Right cardiac atrium (tissue), 5 donors: ENCODE measurements at regions not wholly inside any gene's neighbourhood (a gene's known extent, or its start where the extent isn't known, plus 50 kb on each side); places are given as distances from the start of the nearest gene placed in this dataset.
"Not testable (repeated sequence)": the region's sequence is repeated elsewhere in the genome, so short reads cannot be mapped to it uniquely, and the experiment has no call there.

ENCODE experiments used
- ATAC-seq, 2 donors: fragments of 200-7000 bp; cut with Tn5 transposase; one replicate each; pipeline versions ENCODE4 v1.8.0 to v1.9.1; 2020; ENCODE audit warnings: moderate library complexity in 2 of 2, mild to moderate bottlenecking in 1 of 2
- DNase-seq, 3 donors: peaks; one replicate each; pipeline ENCODE4 v3.0.0-alpha.2; 2020
- H3K27ac ChIP-seq: one replicate; pipeline ENCODE4 v1.5.1; 2013; ENCODE audit warnings: mild to moderate bottlenecking, low read length, control low read depth, moderate library complexity
- H3K27me3 ChIP-seq: one replicate; pipeline ENCODE4 v1.6.1; 2013; ENCODE audit not compliant: control insufficient read depth, insufficient read depth
- H3K4me1 ChIP-seq: one replicate; pipeline ENCODE4 v1.6.1; 2013; ENCODE audit warnings: low read length; ENCODE audit not compliant: control insufficient read depth, insufficient read depth
- H3K4me3 ChIP-seq: one replicate; pipeline ENCODE4 v1.5.1; 2013; ENCODE audit warnings: low read length, control low read depth
- H3K9me3 ChIP-seq: one replicate; pipeline ENCODE4 v1.6.1; 2013; ENCODE audit warnings: low read length; ENCODE audit not compliant: control insufficient read depth
- WGBS: extraction: QIAGEN DNeasy Blood & Tissue Kit; methylation state at CpG from one replicate; pipeline ENCODE4 v1.1.7; 2013; 5-methylcytosine and 5-hydroxymethylcytosine counted together
- intact Hi-C, 4 donors: fragments of 100-400 bp; cut with DNase I; formaldehyde crosslinking; loops; one replicate each; pipeline versions ENCODE4 v1.11.0 to v1.14.0; 2022 to 2023
- donor health status: healthy with polysubstance abuse.
- donor health status: DM: no; HTN: yes; CAD: no.
- donor health status: DM: no; HTN: no; CAD: no.
- donor health status: DM: no; HTN: yes; CAD: no; lungs with severe emphysema.
- donor health status: DM: yes; HTN: yes; CAD: no.

DNA sequence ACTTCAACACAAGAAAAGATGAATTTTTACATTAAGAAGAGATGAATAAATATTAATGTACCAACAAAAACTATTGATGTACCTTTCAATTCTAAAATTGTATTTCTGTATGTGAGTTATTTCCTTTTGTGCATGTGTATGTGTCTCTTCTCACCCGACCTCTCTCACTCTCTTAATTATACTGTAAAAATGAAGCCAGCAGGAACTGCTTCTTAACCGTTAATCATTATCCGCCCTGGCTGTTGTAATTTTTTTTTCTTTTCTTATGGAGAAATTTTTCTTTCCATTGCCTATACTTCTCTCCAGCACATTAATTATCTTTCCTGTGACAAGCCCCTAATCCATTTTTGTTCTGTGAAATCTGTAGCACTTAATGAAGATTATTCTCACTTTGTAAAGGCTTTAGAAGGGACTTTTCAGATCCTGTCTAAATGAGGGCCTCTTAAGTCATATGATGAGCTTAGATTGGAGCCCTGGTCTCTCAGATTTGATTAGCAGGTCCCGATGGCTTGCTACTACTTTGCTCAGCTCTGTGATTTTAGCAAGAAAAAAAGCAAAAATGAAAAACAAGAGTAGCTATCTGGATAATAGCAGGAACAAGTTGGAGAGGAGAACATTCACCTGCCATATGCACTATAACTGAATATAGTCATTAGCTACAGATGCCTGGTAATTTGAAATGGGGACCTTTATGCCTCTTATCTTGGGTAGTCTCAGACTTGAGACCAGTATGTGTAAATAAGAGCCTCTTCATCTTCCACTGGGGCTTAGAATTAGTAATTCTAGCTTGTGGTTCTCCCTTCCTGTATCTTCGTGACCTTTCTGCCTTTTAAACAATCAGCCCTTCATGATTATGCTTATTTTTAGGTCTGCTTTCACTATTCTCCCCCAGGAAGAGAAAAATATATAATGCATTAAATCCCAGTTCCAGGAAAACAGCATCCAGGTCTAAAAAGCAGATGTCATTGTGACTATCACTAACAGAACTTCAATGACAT is 80.0 kb upstream of the COL1A2 start:
- DNase-seq: no peak
- H3K9me3 ChIP-seq: no peaks in the 10 kb centered on the region
- intact Hi-C loops: no loop called here
- H3K27me3 ChIP-seq: no peaks in the 10 kb centered on the region
- no peak for ATAC-seq
- WGBS: 47% methylated on average over 5 of the region's 5 CpGs
- H3K4me3 ChIP-seq: no peak overlapping the region
- no peak overlapping the region for H3K27ac ChIP-seq
- H3K4me1 ChIP-seq: no peaks in the 10 kb centered on the region

GRCh38 chr7:94321138-94321537 is 73.6 kb upstream of the COL1A2 start:
- 97% methylated on average over 1 of the region's 1 CpG for WGBS
- H3K27me3 ChIP-seq, ATAC-seq, DNase-seq, H3K27ac ChIP-seq, intact Hi-C loops, H3K9me3 ChIP-seq, H3K4me1 ChIP-seq, H3K4me3 ChIP-seq: not testable (repeated sequence)

DNA sequence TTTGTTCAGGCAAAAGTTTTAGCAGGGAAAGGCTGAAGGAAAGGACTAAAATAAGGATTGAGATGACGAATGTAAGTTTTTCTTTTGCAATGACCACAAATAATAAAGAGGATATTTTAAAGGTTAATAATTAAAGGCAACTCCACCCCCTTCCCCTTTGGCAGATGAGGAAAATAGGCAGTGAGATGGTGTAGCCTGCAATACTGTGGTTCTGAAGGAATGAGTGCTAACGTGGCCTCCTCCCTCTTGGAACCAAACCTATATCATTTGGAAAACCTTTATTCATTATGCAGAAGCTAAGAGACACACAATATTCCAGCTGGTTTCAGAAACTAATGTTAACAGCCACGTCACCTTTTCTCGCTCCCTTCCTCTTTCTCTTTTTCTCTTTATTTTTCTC is 70.9 kb upstream of the COL1A2 start:
- intact Hi-C loops: no loop called here
- 59% methylated on average over 4 of the region's 4 CpGs for WGBS
- H3K4me1 ChIP-seq: no peaks in the 10 kb centered on the region
- no peak for DNase-seq
- H3K4me3 ChIP-seq: no peak overlapping the region
- H3K27me3 ChIP-seq: no peaks in the 10 kb centered on the region
- ATAC-seq: no peak
- H3K27ac ChIP-seq: no peak overlapping the region
- H3K9me3 ChIP-seq: peaks cover 2% of the 10 kb centered on the region

- Histone ChIP-seq H3K27ac (no peak overlapping the region), H3K4me3 (no peak overlapping the region), H3K27me3 (no peaks in the 10 kb centered on the region), H3K4me1 (no peaks in the 10 kb centered on the region), H3K9me3 (peaks cover 2% of the 10 kb centered on the region)
- ATAC-seq: peak in 1 of 2 donors; percentile 56
- 61% methylated on average over 2 of the region's 2 CpGs for WGBS
- intact Hi-C loops: no loop called here
- no peak for DNase-seq
Observed at GRCh38 chr7:94324380-94325121, 70.1 kb upstream of the COL1A2 start.

GRCh38 chr7:94325122-94325475 is 69.6 kb upstream of the COL1A2 start:
- Histone ChIP-seq H3K4me3 (no peak overlapping the region), H3K9me3 (peaks cover 2% of the 10 kb centered on the region), H3K27me3 (no peaks in the 10 kb centered on the region), H3K4me1 (no peaks in the 10 kb centered on the region), H3K27ac (no peak overlapping the region)
- WGBS: 67% methylated on average over 3 of the region's 3 CpGs
- intact Hi-C loops: no loop called here
- ATAC-seq: no peak
- no peak for DNase-seq

DNA sequence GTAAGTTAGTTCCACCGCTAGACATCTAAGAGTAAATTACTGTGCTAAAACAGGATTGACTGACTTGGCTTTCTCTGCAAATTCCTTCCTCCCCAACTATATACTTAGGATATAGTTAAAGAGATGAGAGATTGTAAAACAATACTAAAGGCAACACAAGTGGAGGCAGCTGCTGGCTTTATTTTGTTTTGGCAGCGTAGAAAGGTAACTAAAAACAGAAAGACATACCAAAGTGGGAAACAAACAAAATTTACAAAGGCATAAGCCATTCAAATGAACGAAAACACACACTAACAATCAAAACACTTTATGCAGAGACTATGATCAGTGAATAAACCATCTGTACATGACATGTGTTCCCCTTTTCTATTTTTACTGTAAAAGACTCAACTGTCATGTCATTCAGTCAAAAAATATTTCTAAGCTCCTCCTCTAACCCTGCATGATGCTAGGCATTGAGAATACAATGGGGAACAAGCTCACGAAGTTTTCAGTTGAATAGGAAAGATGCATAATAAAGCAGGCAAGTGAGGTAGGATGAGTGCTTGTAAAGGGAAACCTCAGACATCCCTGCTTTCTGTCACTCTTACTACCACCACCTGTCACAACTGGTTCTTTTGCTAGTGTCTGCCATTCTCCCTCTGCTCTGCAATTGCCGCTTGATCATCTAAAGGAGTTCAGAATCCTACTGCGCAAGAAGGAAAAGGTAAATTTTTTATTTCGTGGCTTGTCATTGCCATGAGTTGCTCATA is 64.2 kb upstream of the COL1A2 start:
- no peak for ATAC-seq

GRCh38 chr7:94332571-94332970 is 62.1 kb upstream of the COL1A2 start:
- Histone ChIP-seq H3K4me3 (no peak overlapping the region), H3K4me1 (no peaks in the 10 kb centered on the region), H3K27me3 (no peaks in the 10 kb centered on the region), H3K27ac (no peak overlapping the region), H3K9me3 (no peaks in the 10 kb centered on the region)
- ATAC-seq (no peak), DNase-seq (no peak)
- intact Hi-C loops: no loop called here
- WGBS: 97% methylated on average over 2 of the region's 2 CpGs

More for the DNA sequence above, 64.2 kb upstream of the COL1A2 start:
- Histone ChIP-seq H3K4me1 (no peaks in the 10 kb centered on the region), H3K27me3 (no peaks in the 10 kb centered on the region), H3K27ac (no peak overlapping the region), H3K9me3 (no peaks in the 10 kb centered on the region), H3K4me3 (no peak overlapping the region)
- intact Hi-C loops: no loop called here
- WGBS: 68% methylated on average over 7 of the region's 7 CpGs
- DNase-seq: no peak

- intact Hi-C loops: no loop called here
- no peak for DNase-seq
- Histone ChIP-seq H3K9me3 (no peaks in the 10 kb centered on the region), H3K4me1 (no peaks in the 10 kb centered on the region), H3K27me3 (no peaks in the 10 kb centered on the region), H3K27ac (no peak overlapping the region), H3K4me3 (no peak overlapping the region)
- ATAC-seq: no peak
Observed at GRCh38 chr7:94333810-94334209, 60.9 kb upstream of the COL1A2 start.

- no peaks in the 10 kb centered on the region for H3K4me1 ChIP-seq
- DNase-seq (no peak), ATAC-seq (no peak)
- no peaks in the 10 kb centered on the region for H3K27me3 ChIP-seq
- intact Hi-C loops: no loop called here
- H3K4me3 ChIP-seq: no peak overlapping the region
- 88% methylated on average over 1 of the region's 1 CpG for WGBS
- H3K27ac ChIP-seq: no peak overlapping the region
- no peaks in the 10 kb centered on the region for H3K9me3 ChIP-seq
Observed at GRCh38 chr7:94335586-94335985, 59.1 kb upstream of the COL1A2 start.

DNA sequence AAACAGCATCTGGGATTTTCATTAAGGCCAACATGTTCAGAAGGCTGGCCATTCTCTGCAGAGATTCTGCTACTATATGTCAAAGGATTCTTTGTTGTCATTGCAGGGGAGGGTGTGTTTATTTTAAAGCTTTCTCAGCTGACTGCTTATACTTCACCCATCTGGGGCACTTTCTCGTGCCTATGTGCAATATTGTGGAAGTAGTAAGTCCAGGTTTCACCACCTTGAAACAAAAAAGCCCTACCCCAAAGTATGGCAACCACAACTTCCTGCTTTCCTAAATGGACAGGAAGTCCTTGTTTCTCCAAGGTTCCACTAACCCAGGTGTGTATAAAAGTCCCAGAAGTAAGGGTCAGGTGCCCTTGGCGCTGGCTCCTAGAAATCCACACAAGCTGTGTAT is 58.7 kb upstream of the COL1A2 start:
- Histone ChIP-seq H3K9me3 (no peaks in the 10 kb centered on the region), H3K27ac (no peak overlapping the region), H3K27me3 (no peaks in the 10 kb centered on the region), H3K4me3 (no peak overlapping the region), H3K4me1 (no peaks in the 10 kb centered on the region)
- no peak for ATAC-seq
- DNase-seq: no peak
- intact Hi-C loops: no loop called here
- 84% methylated on average over 2 of the region's 2 CpGs for WGBS

DNA sequence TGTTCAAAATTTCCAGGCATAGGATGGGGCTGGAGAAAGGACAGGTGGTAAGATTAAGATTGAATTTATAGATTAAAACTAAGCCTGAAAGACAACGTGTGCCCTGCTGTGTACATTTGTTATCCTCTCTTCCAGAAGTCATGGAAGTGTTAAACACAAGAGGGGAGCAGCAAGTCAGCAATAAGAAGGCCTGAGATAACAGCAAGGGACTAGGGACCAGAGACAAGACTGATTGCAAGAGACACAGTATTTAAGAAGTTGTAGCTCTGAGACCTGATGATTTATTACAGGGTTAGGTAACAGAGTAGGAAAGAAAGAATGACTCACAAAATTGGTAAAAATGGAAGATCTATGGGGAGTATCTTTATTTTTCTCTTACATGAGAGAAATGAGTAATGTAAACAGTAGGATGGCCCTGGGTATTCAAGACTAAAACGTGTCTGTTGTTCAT is 55.7 kb upstream of the COL1A2 start:
- no peak for DNase-seq
- no peak overlapping the region for H3K27ac ChIP-seq
- no peaks in the 10 kb centered on the region for H3K9me3 ChIP-seq
- ATAC-seq: no peak
- 43% methylated on average over 2 of the region's 2 CpGs for WGBS
- no peaks in the 10 kb centered on the region for H3K27me3 ChIP-seq
- H3K4me3 ChIP-seq: no peak overlapping the region
- no peaks in the 10 kb centered on the region for H3K4me1 ChIP-seq
- intact Hi-C loops: no loop called here
